ENCODE measurements at regions not wholly inside any gene's neighbourhood (a gene's known extent, or its start where the extent isn't known, plus 50 kb on each side); places are given as distances from the start of the nearest gene placed in this dataset.

DNA sequence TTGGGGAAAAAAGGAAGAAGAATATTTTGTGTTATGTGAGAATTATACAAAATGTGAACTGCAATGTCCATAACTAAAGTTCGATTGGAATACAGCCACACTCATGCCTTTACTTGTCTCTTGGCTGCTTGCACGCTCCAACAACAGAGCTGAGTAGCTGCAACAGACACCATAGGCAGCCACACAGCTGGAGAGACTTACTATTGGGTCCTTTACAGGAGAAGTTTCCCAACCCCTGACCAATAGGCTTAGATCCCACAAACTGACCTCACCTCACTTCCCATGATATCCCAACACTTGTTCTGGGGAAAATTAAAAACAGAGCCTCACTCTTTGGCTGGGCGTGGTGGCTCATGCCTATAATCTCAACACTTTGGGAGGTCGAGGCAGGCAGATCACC lies 213.8 kb downstream of the SH3BP4 start:
- TF ChIP-seq, protein P1, sequence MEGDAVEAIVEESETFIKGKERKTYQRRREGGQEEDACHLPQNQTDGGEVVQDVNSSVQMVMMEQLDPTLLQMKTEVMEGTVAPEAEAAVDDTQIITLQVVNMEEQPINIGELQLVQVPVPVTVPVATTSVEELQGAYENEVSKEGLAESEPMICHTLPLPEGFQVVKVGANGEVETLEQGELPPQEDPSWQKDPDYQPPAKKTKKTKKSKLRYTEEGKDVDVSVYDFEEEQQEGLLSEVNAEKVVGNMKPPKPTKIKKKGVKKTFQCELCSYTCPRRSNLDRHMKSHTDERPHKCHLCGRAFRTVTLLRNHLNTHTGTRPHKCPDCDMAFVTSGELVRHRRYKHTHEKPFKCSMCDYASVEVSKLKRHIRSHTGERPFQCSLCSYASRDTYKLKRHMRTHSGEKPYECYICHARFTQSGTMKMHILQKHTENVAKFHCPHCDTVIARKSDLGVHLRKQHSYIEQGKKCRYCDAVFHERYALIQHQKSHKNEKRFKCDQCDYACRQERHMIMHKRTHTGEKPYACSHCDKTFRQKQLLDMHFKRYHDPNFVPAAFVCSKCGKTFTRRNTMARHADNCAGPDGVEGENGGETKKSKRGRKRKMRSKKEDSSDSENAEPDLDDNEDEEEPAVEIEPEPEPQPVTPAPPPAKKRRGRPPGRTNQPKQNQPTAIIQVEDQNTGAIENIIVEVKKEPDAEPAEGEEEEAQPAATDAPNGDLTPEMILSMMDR (IDR thresholded peaks at IDR 0.05), result no peak
- TF ChIP-seq POLR2A (IDR thresholded peaks at IDR 0.05; ENCODE audit: low read depth) (no peak), EP300 (IDR thresholded peaks at IDR 0.05) (no peak), POLR2AphosphoS5 (IDR thresholded peaks at IDR 0.05) (no peak)
